HG03097 (cell line): ENCODE measurements at regions not wholly inside any gene's neighbourhood (a gene's known extent, or its start where the extent isn't known, plus 50 kb on each side); places are given as distances from the start of the nearest gene placed in this dataset.

Source experiments
- ATAC-seq: cut with Tn5 transposase; IDR thresholded peaks from one replicate; pipeline ENCODE4 v1.9.1; 2021; ENCODE audit not compliant: unreplicated experiment, low FRiP score

DNA sequence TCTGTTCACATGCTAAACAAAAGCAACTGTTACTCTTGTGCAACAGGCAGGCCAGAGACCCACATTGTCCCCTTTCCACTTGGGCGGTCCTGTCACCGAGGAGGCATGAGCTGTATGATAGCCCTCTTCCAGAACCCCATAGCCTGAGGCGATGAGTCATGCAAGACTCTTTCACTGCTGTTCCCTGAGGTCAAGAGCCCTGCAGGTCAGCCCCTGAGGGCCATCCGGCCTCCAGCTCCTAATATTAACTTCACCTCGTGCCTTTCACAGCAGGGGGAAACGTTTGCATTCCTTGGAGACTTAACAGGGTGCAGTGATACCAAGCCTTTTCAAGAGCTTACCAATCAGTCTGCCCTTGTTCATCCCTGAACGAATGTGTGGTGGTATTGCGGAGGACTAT, 253.3 kb upstream of the ECI2 start:
- ATAC-seq = no peak

GRCh38 chr6:4384656-4385055, 249.3 kb upstream of the ECI2 start:
- ATAC-seq = no peak

GRCh38 chr6:4383910-4384638, 248.7 kb upstream of the ECI2 start:
- no peak for ATAC-seq

DNA sequence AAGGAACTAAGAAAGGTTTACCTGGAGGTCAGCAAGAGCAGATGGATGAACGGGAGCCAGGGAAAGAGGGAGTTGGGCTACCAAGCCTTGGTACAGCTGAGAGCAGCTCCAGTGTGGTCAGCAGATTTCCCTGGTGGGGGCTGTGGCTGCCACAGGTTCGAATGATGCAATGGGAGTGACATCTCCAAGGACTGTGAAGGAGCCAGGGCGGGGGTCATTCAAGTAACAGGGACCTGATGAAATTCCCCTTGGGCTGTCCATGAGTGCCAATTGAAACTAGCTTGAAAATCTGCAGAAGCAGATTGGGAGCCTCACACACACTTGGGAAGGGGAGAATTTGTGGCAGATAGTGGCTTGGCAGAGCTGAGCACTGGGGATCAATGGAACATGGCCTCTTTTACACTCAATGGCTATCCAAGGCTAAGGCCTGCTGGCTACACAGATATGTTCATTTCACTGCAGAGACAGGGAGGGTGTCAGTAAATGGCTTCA, 247.0 kb upstream of the ECI2 start:
- no peak for ATAC-seq

GRCh38 chr6:4381381-4381780, 246.0 kb upstream of the ECI2 start:
- ATAC-seq = no peak

DNA sequence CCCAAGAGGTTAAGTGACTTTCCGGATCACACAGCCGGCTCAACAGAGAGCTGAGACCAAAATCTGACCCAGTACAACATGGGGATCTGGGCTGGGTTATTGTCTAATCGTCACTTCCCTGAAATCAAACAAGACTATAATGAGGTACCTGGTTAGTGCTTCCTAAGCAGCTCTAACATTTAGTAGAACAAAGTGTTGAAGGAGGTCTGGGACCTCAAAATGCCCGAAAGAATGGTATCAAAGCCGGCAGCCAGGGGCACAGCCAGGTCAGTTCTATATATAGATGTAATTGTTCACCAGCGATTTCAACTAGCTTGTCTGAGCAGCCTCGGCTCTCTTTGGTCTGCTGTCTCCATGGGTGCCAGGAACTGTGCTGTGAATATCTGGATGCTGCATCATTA, 245.5 kb upstream of the ECI2 start:
- ATAC-seq = no peak

- ATAC-seq = no peak
These were observed 244.6 kb upstream of the ECI2 start for GRCh38 chr6:4379958-4380357.

GRCh38 chr6:4378319-4378996, 243.1 kb upstream of the ECI2 start:
- no peak for ATAC-seq

DNA sequence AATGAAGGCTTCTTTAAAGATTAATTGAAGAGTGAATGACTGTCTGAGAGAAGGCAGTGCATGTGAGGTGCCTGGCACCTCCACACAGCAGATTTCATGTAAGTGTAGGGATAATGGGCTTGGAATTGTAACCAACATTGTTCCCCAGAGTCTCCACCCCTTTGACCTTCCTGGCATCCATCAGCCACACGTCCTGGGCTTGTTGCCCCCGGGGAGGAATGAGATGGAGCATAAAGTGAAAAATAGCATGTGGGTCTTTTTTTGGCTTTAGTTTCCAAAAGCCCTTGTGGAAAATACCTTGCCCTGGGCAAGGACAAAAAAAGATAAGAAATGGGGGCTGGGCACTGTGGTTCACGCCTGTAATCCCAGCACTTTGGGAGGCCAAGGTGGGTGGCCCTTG, 242.2 kb upstream of the ECI2 start:
- ATAC-seq = no peak

DNA sequence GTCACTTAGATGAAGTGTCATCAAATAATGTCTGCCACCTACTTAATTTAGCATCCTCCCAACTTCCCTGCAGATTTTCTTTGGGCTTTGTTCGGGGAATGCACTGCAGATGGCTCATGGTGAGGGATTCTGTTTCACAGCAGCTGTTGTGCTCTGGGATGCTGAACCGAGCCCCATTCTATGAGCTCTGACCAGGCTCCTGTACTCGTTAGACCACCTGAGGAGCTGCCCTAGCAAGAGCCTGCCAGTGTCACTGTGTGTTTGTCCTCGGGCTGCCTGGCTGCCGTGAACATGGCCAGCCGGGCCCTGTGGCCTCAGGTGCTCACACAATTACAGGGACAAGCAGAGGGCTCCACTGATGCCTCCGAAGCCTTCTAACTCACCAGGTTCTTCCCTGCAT, 238.8 kb upstream of the ECI2 start:
- ATAC-seq = no peak

DNA sequence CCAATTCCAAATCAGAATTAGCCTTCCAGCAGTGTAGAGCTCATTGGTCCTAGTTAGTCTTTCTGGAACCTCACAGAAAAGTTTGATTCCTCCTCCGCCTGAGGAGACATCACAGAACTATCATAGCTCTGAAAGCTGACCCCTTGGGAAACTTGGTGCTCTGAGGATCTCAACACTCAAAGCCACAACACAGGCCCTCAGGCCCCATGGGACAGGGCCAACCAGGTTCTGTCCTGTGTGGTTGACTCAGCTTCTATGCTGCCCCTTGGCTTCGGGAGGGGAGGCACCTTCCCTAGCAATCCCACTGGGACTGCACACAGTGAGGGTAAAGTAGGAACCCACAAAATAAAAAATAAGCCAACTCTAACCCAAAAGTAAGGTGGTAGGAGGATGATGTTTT, 237.5 kb upstream of the ECI2 start:
- ATAC-seq = no peak

GRCh38 chr6:4371207-4371921, 236.0 kb upstream of the ECI2 start:
- ATAC-seq = no peak

DNA sequence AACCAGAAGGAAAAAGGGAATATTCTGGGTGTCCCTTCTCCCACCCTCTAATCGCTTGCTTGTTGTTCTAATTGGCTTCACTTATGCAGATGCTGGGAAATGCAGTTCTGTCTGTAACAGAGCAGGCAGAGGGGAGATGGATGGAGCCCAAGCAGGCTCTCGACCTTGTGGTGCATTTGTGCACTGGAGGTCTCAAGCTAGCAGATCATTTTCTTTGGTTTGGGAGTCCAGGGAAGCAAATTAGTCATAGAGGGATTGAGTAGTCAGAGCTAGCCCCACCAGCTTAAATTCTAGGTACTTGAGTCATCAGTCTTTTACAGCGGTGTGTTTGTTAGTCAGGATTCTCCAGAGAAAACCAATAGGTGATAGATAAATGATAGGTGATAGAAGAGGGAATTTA, 234.7 kb upstream of the ECI2 start:
- ATAC-seq = no peak

- no peak for ATAC-seq
These were observed 234.2 kb upstream of the ECI2 start for GRCh38 chr6:4369616-4370015.

GRCh38 chr6:4368649-4369048, 233.3 kb upstream of the ECI2 start:
- ATAC-seq = no peak

- no peak for ATAC-seq
These were observed 232.3 kb upstream of the ECI2 start for GRCh38 chr6:4367643-4368042.

- no peak for ATAC-seq
These were observed 231.4 kb upstream of the ECI2 start for GRCh38 chr6:4366635-4367395.

GRCh38 chr6:4365686-4366085, 230.3 kb upstream of the ECI2 start:
- no peak for ATAC-seq

DNA sequence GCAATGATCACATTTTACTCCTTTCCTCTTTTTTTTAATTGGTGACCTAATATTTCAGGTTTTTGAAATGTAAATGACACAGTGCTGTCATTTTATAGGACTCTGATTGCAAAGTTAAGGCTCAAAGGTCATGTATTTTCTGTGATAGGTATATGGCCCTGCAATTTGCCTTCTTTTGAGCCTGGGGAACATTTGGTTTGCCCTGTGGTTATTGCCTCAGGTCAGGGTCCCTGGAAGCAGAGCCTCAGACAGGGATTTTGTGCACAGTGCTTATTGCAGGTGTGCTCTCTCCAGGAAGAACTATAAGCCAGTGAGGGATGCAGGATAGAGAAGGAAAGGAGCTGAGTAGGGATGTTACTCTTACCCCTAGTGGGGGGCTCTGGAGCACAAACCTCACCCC, 229.3 kb upstream of the ECI2 start:
- no peak for ATAC-seq

GRCh38 chr6:4364172-4364571, 228.8 kb upstream of the ECI2 start:
- no peak for ATAC-seq

GRCh38 chr6:4363656-4364055, 228.3 kb upstream of the ECI2 start:
- ATAC-seq = no peak
